ENCODE measurements at regions not wholly inside any gene's neighbourhood (a gene's known extent, or its start where the extent isn't known, plus 50 kb on each side); places are given as distances from the start of the nearest gene placed in this dataset.

GRCh38 chr2:20150110-20150706 is 74.7 kb downstream of the SDC1 start:
- Mint-ChIP-seq H3K27me3 (peaks cover 41 to 57% of the 10 kb centered on the region in 2 donors), H3K9me3 (peaks cover 0 to 2% of the 10 kb centered on the region in 2 donors), H3K36me3 (no peaks in the 10 kb centered on the region), H3K27ac (no peak overlapping the region), H3K4me1 (peaks cover 3 to 9% of the 10 kb centered on the region in 2 donors), H3K4me3 (no peak overlapping the region)
- peak in 1 of 2 donors; percentile 17 for ATAC-seq (replicated peaks)
- no peak for DNase-seq

GRCh38 chr2:20149703-20150030 is 75.3 kb downstream of the SDC1 start:
- Mint-ChIP-seq H3K9me3 (peaks cover 0 to 2% of the 10 kb centered on the region in 2 donors), H3K4me1 (peaks cover 3 to 9% of the 10 kb centered on the region in 2 donors), H3K27me3 (peaks cover 44 to 58% of the 10 kb centered on the region in 2 donors), H3K27ac (no peak overlapping the region), H3K36me3 (no peaks in the 10 kb centered on the region), H3K4me3 (no peak overlapping the region)
- no peak for ATAC-seq (replicated peaks)
- no peak for DNase-seq

GRCh38 chr2:20148923-20149702 is 75.8 kb downstream of the SDC1 start:
- H3K27ac Mint-ChIP-seq = no peak overlapping the region
- H3K27me3 Mint-ChIP-seq = peaks cover 43 to 55% of the 10 kb centered on the region in 2 donors
- no peak for DNase-seq
- peaks cover 3 to 9% of the 10 kb centered on the region in 2 donors for H3K4me1 Mint-ChIP-seq
- H3K36me3 Mint-ChIP-seq = no peaks in the 10 kb centered on the region
- peaks cover 0 to 2% of the 10 kb centered on the region in 2 donors for H3K9me3 Mint-ChIP-seq
- no peak for ATAC-seq (replicated peaks)
- no peak overlapping the region for H3K4me3 Mint-ChIP-seq

- peaks cover 3 to 9% of the 10 kb centered on the region in 2 donors for H3K4me1 Mint-ChIP-seq
- H3K36me3 Mint-ChIP-seq = no peaks in the 10 kb centered on the region
These were observed 76.5 kb downstream of the SDC1 start for GRCh38 chr2:20148426-20148922.

GRCh38 chr2:20147351-20147750 is 77.6 kb downstream of the SDC1 start:
- no peak overlapping the region for H3K4me3 Mint-ChIP-seq
- no peak for DNase-seq
- H3K27ac Mint-ChIP-seq = no peak overlapping the region
- H3K9me3 Mint-ChIP-seq = peaks cover 0 to 2% of the 10 kb centered on the region in 2 donors
- ATAC-seq (replicated peaks) = no peak
- H3K36me3 Mint-ChIP-seq = no peaks in the 10 kb centered on the region
- peaks cover 37 to 47% of the 10 kb centered on the region in 2 donors for H3K27me3 Mint-ChIP-seq
- H3K4me1 Mint-ChIP-seq = peaks cover 3 to 9% of the 10 kb centered on the region in 2 donors

More at GRCh38 chr2:20148426-20148922, 76.5 kb downstream of the SDC1 start:
- H3K27ac Mint-ChIP-seq = no peak overlapping the region
- no peak for ATAC-seq (replicated peaks)
- H3K9me3 Mint-ChIP-seq = peaks cover 0 to 2% of the 10 kb centered on the region in 2 donors
- peaks cover 42 to 50% of the 10 kb centered on the region in 2 donors for H3K27me3 Mint-ChIP-seq
- H3K4me3 Mint-ChIP-seq = no peak overlapping the region
- DNase-seq = no peak

- H3K4me1 Mint-ChIP-seq = peaks cover 3 to 9% of the 10 kb centered on the region in 2 donors
These were observed 78.5 kb downstream of the SDC1 start for GRCh38 chr2:20146401-20146800.

GRCh38 chr2:20145497-20146193 is 79.3 kb downstream of the SDC1 start:
- ATAC-seq (replicated peaks) (peak; percentile 80 to 89), DNase-seq (no peak)
- peaks cover 37 to 44% of the 10 kb centered on the region in 2 donors for H3K27me3 Mint-ChIP-seq
- H3K27ac Mint-ChIP-seq = no peak overlapping the region
- H3K36me3 Mint-ChIP-seq = no peaks in the 10 kb centered on the region
- H3K9me3 Mint-ChIP-seq = peaks cover 0 to 2% of the 10 kb centered on the region in 2 donors
- H3K4me3 Mint-ChIP-seq = no peak overlapping the region
- H3K4me1 Mint-ChIP-seq = peaks cover 3 to 9% of the 10 kb centered on the region in 2 donors

More at GRCh38 chr2:20146401-20146800, 78.5 kb downstream of the SDC1 start:
- Mint-ChIP-seq H3K27me3 (peaks cover 37 to 47% of the 10 kb centered on the region in 2 donors), H3K4me3 (no peak overlapping the region), H3K36me3 (no peaks in the 10 kb centered on the region), H3K9me3 (peaks cover 0 to 2% of the 10 kb centered on the region in 2 donors), H3K27ac (peak overlapping the region; percentile 10)
- no peak for ATAC-seq (replicated peaks)
- DNase-seq = no peak

GRCh38 chr2:20144861-20145260 is 80.1 kb downstream of the SDC1 start:
- Mint-ChIP-seq H3K9me3 (peaks cover 0 to 2% of the 10 kb centered on the region in 2 donors), H3K4me3 (no peak overlapping the region), H3K27ac (no peak overlapping the region), H3K27me3 (peaks cover 32 to 36% of the 10 kb centered on the region in 2 donors), H3K36me3 (no peaks in the 10 kb centered on the region), H3K4me1 (peaks cover 3 to 9% of the 10 kb centered on the region in 2 donors)
- ATAC-seq (replicated peaks) = no peak
- DNase-seq = no peak

GRCh38 chr2:20144196-20144595 is 80.7 kb downstream of the SDC1 start:
- H3K36me3 Mint-ChIP-seq = no peaks in the 10 kb centered on the region
- DNase-seq = no peak
- peaks cover 29% of the 10 kb centered on the region in 2 donors for H3K27me3 Mint-ChIP-seq
- no peak overlapping the region for H3K27ac Mint-ChIP-seq
- peaks cover 0 to 2% of the 10 kb centered on the region in 2 donors for H3K9me3 Mint-ChIP-seq
- peaks cover 3 to 9% of the 10 kb centered on the region in 2 donors for H3K4me1 Mint-ChIP-seq
- H3K4me3 Mint-ChIP-seq = no peak overlapping the region
- no peak for ATAC-seq (replicated peaks)

GRCh38 chr2:20143263-20143662 is 81.7 kb downstream of the SDC1 start:
- Mint-ChIP-seq H3K27ac (no peak overlapping the region), H3K4me1 (peaks cover 3 to 9% of the 10 kb centered on the region in 2 donors), H3K4me3 (no peak overlapping the region), H3K9me3 (peaks cover 0 to 2% of the 10 kb centered on the region in 2 donors), H3K36me3 (no peaks in the 10 kb centered on the region), H3K27me3 (peaks cover 24 to 29% of the 10 kb centered on the region in 2 donors)
- no peak for DNase-seq
- no peak for ATAC-seq (replicated peaks)

GRCh38 chr2:20141806-20142205 is 83.1 kb downstream of the SDC1 start:
- ATAC-seq (replicated peaks) = no peak
- Mint-ChIP-seq H3K9me3 (no peaks in the 10 kb centered on the region), H3K4me3 (no peak overlapping the region), H3K27ac (no peak overlapping the region), H3K4me1 (peaks cover 3 to 9% of the 10 kb centered on the region in 2 donors), H3K27me3 (peaks cover 17 to 22% of the 10 kb centered on the region in 2 donors), H3K36me3 (no peaks in the 10 kb centered on the region)
- DNase-seq = no peak

- H3K27me3 Mint-ChIP-seq = peaks cover 13 to 18% of the 10 kb centered on the region in 2 donors
- no peak for ATAC-seq (replicated peaks)
- H3K27ac Mint-ChIP-seq = no peak overlapping the region
- H3K9me3 Mint-ChIP-seq = no peaks in the 10 kb centered on the region
- H3K4me1 Mint-ChIP-seq = peaks cover 2 to 7% of the 10 kb centered on the region in 2 donors
- no peak for DNase-seq
- H3K36me3 Mint-ChIP-seq = no peaks in the 10 kb centered on the region
- H3K4me3 Mint-ChIP-seq = no peak overlapping the region
These were observed 83.7 kb downstream of the SDC1 start for GRCh38 chr2:20141056-20141762.

GRCh38 chr2:20140321-20141055 is 84.4 kb downstream of the SDC1 start:
- Mint-ChIP-seq H3K9me3 (no peaks in the 10 kb centered on the region), H3K27ac (peak overlapping the region; percentile 0), H3K4me1 (peaks cover 0 to under 1% of the 10 kb centered on the region in 2 donors), H3K36me3 (no peaks in the 10 kb centered on the region), H3K4me3 (no peak overlapping the region), H3K27me3 (peaks cover 10 to 15% of the 10 kb centered on the region in 2 donors)
- ATAC-seq (replicated peaks) = no peak
- DNase-seq = no peak

Measured in stimulated activated naive B cell treated with anti-CD40 and anti-IgM and Interleukin-4, amounts not matched to agents 10 μg/mL and 1 μg/mL and 100 μg/mL, for 72 hours (primary cell).